IPS DF 6.9 (cell line): ENCODE measurements at regions not wholly inside any gene's neighbourhood (a gene's known extent, or its start where the extent isn't known, plus 50 kb on each side); places are given as distances from the start of the nearest gene placed in this dataset.

Experiments used
- DNase-seq: peaks from one replicate; pipeline ENCODE4 v3.0.0-alpha.2; 2013; ENCODE audit warnings: low read depth, low spot score
- H3K27ac ChIP-seq: one replicate; pipeline ENCODE4 v1.5.1; 2013; ENCODE audit warnings: low read length, control low read depth
- H3K27me3 ChIP-seq: 2 replicates; pipeline ENCODE4 v1.6.1; 2013; ENCODE audit warnings: mild to moderate bottlenecking, low read length; ENCODE audit not compliant: control insufficient read depth, insufficient read depth
- H3K36me3 ChIP-seq: 2 replicates; pipeline ENCODE4 v1.6.1; 2013; ENCODE audit warnings: low read length; ENCODE audit not compliant: control insufficient read depth, insufficient read depth
- H3K4me1 ChIP-seq: 2 replicates; pipeline ENCODE4 v1.6.1; 2013; ENCODE audit warnings: low read length; ENCODE audit not compliant: control insufficient read depth, insufficient read depth
- H3K4me3 ChIP-seq: 2 replicates; pipeline ENCODE4 v1.5.1; 2013; ENCODE audit warnings: mild to moderate bottlenecking, low read length
- H3K9me3 ChIP-seq: 2 replicates; pipeline ENCODE4 v1.6.1; 2013; ENCODE audit warnings: low read length, inconsistent platforms; ENCODE audit not compliant: control insufficient read depth, insufficient read depth
- WGBS: extraction: QIAGEN DNeasy Blood & Tissue Kit; methylation state at CpG from one replicate; pipeline ENCODE4 v1.1.7; 2013; ENCODE audit warnings: mixed read lengths, missing lambda C conversion rate; ENCODE audit not compliant: insufficient read length, insufficient coverage; 5-methylcytosine and 5-hydroxymethylcytosine counted together

GRCh38 chr1:82343381-82343780 lies 542.6 kb downstream of the ADGRL2 start:
- Histone ChIP-seq H3K9me3 (no peaks in the 10 kb centered on the region), H3K27me3 (no peaks in the 10 kb centered on the region), H3K27ac (no peak overlapping the region), H3K4me3 (no peak overlapping the region), H3K4me1 (no peaks in the 10 kb centered on the region; the same call in 1 of the 2 replicates), H3K36me3 (no peaks in the 10 kb centered on the region)
- DNase-seq, result no peak
- WGBS, result no CpG with 5 or more reads among the region's 2 CpGs

GRCh38 chr1:82337635-82338034 lies 536.9 kb downstream of the ADGRL2 start:
- no peak overlapping the region for H3K4me3 ChIP-seq
- no peaks in the 10 kb centered on the region; the same call in 1 of the 2 replicates for H3K4me1 ChIP-seq
- no peak for DNase-seq
- H3K36me3 ChIP-seq, result no peaks in the 10 kb centered on the region
- no peaks in the 10 kb centered on the region for H3K9me3 ChIP-seq
- WGBS, result no CpG with 5 or more reads among the region's 1 CpG
- H3K27ac ChIP-seq, result no peak overlapping the region
- no peaks in the 10 kb centered on the region for H3K27me3 ChIP-seq

- DNase-seq, result no peak
- Histone ChIP-seq H3K9me3 (no peaks in the 10 kb centered on the region), H3K27me3 (no peaks in the 10 kb centered on the region), H3K27ac (no peak overlapping the region), H3K4me1 (0 out of 2 replicates have a peak, but pooled peaks cover 2% of the 10 kb centered on the region), H3K36me3 (no peaks in the 10 kb centered on the region), H3K4me3 (no peak overlapping the region)
- WGBS, result no CpG with 5 or more reads among the region's 3 CpGs
Measured at GRCh38 chr1:82330330-82330729, 529.6 kb downstream of the ADGRL2 start.

GRCh38 chr1:82329226-82329625 lies 528.5 kb downstream of the ADGRL2 start:
- H3K4me1 ChIP-seq, result 0 out of 2 replicates have a peak, but pooled peaks cover 2% of the 10 kb centered on the region
- no peaks in the 10 kb centered on the region for H3K36me3 ChIP-seq
- no peak for DNase-seq
- WGBS, result no CpG with 5 or more reads among the region's 6 CpGs
- no peaks in the 10 kb centered on the region for H3K9me3 ChIP-seq
- H3K27me3 ChIP-seq, result no peaks in the 10 kb centered on the region
- no peak overlapping the region for H3K4me3 ChIP-seq
- no peak overlapping the region for H3K27ac ChIP-seq

GRCh38 chr1:82323144-82323841 lies 522.6 kb downstream of the ADGRL2 start:
- H3K27me3 ChIP-seq, result no peaks in the 10 kb centered on the region
- H3K36me3 ChIP-seq, result no peaks in the 10 kb centered on the region
- H3K4me1 ChIP-seq, result no peaks in the 10 kb centered on the region
- no CpG with 5 or more reads among the region's 3 CpGs for WGBS
- H3K4me3 ChIP-seq, result no peak overlapping the region
- no peaks in the 10 kb centered on the region for H3K9me3 ChIP-seq
- DNase-seq, result no peak
- H3K27ac ChIP-seq, result no peak overlapping the region

- no CpG with 5 or more reads among the region's 1 CpG for WGBS
- Histone ChIP-seq H3K27me3 (no peaks in the 10 kb centered on the region), H3K9me3 (no peaks in the 10 kb centered on the region), H3K4me3 (no peak overlapping the region), H3K27ac (no peak overlapping the region), H3K4me1 (no peaks in the 10 kb centered on the region), H3K36me3 (no peaks in the 10 kb centered on the region)
- DNase-seq, result no peak
Measured at GRCh38 chr1:82321794-82322193, 521.1 kb downstream of the ADGRL2 start.

- Histone ChIP-seq H3K4me1 (no peaks in the 10 kb centered on the region), H3K27me3 (no peaks in the 10 kb centered on the region), H3K4me3 (no peak overlapping the region), H3K9me3 (no peaks in the 10 kb centered on the region), H3K27ac (no peak overlapping the region), H3K36me3 (no peaks in the 10 kb centered on the region)
- no peak for DNase-seq
Measured at GRCh38 chr1:82319546-82319945, 518.8 kb downstream of the ADGRL2 start.

GRCh38 chr1:82318921-82319320 lies 518.2 kb downstream of the ADGRL2 start:
- DNase-seq, result no peak
- no peaks in the 10 kb centered on the region for H3K27me3 ChIP-seq
- no peak overlapping the region for H3K4me3 ChIP-seq
- H3K36me3 ChIP-seq, result no peaks in the 10 kb centered on the region
- H3K9me3 ChIP-seq, result no peaks in the 10 kb centered on the region
- H3K4me1 ChIP-seq, result no peaks in the 10 kb centered on the region
- no CpG with 5 or more reads among the region's 2 CpGs for WGBS
- no peak overlapping the region for H3K27ac ChIP-seq

GRCh38 chr1:82318265-82318664 lies 517.5 kb downstream of the ADGRL2 start:
- no peaks in the 10 kb centered on the region for H3K9me3 ChIP-seq
- H3K4me1 ChIP-seq, result no peaks in the 10 kb centered on the region
- no peaks in the 10 kb centered on the region for H3K36me3 ChIP-seq
- no peak overlapping the region for H3K27ac ChIP-seq
- H3K27me3 ChIP-seq, result no peaks in the 10 kb centered on the region
- no peak overlapping the region for H3K4me3 ChIP-seq
- no peak for DNase-seq

GRCh38 chr1:82317671-82318070 lies 516.9 kb downstream of the ADGRL2 start:
- Histone ChIP-seq H3K9me3 (no peaks in the 10 kb centered on the region), H3K27ac (no peak overlapping the region), H3K4me3 (no peak overlapping the region), H3K27me3 (no peaks in the 10 kb centered on the region), H3K4me1 (no peaks in the 10 kb centered on the region), H3K36me3 (no peaks in the 10 kb centered on the region)
- no peak for DNase-seq
- no CpG with 5 or more reads among the region's 1 CpG for WGBS

GRCh38 chr1:82299656-82300055 lies 498.9 kb downstream of the ADGRL2 start:
- Histone ChIP-seq H3K9me3 (no peaks in the 10 kb centered on the region), H3K36me3 (no peaks in the 10 kb centered on the region), H3K27ac (no peak overlapping the region), H3K4me1 (no peaks in the 10 kb centered on the region), H3K4me3 (no peak overlapping the region), H3K27me3 (no peaks in the 10 kb centered on the region)
- no CpG with 5 or more reads among the region's 2 CpGs for whole genome bisulfite sequencing
- DNase-seq, result no peak
